K562 (cell line): ENCODE measurements at regions not wholly inside any gene's neighbourhood (a gene's known extent, or its start where the extent isn't known, plus 50 kb on each side); places are given as distances from the start of the nearest gene placed in this dataset.

Experiments
- ATAC-seq: fragments of 200-7000 bp; cut with Tn5 transposase; 3 replicates; pipeline ENCODE4 v1.9.1; 2020; ENCODE audit warnings: moderate library complexity
- BruUV-seq: library from RNA; stranded (reverse); fragments of 400-500 nt; replicated peaks from 2 replicates; lab custom pipeline; 2021; lab: Mats Ljungman, UMichigan
- CTCF ChIA-PET: fragments of 300-600 bp; formaldehyde crosslinking; extraction: SDS; loops from one replicate; lab custom pipeline; 2021; ENCODE audit warnings: low intra/inter-chr PET ratio; lab: Yijun Ruan, JAX
- POLR2A ChIA-PET: fragments of 300-600, 350-650 bp; sonication (Branson Sonifier 250); formaldehyde crosslinking; extraction: SDS; loops from one replicate; lab custom pipeline; 2021; ENCODE audit warnings: antibody characterized with exemption, inconsistent platforms; lab: Yijun Ruan, JAX
- DNase-seq, 4 experiments: peaks; one replicate each; pipeline versions ENCODE4 v3.0.0 to v3.0.0-alpha.2; 2011 to 2018; ENCODE audit warnings: low spot score in 3 of 4, mixed read lengths in 3 of 4; ENCODE audit errors: extremely low read depth in 1 of 4
- FAIRE-seq: peaks from 2 replicates; lab custom pipeline; 2011; peaks lifted over from hg19 to GRCh38; lab: Jason Lieb, UNC
- H2AFZ ChIP-seq: 2 replicates; pipeline ENCODE4 v1.6.0; 2011; ENCODE audit warnings: low read depth, low read length, control low read depth, inconsistent platforms
- H3K27ac ChIP-seq: fragments of 200-600 bp; 3 replicates; pipeline ENCODE4 v1.8.0; 2011; ENCODE audit warnings: low read depth, mild to moderate bottlenecking, control low read depth, inconsistent platforms, low read length, moderate library complexity, mixed read lengths; ENCODE audit errors: extremely low read depth
- H3K27me3 ChIP-seq, 2 experiments: fragments of 300-600 bp in 1 of 2; 2 replicates in 1 of 2; 3 replicates in 1 of 2; pipeline versions ENCODE4 v1.6.0 to v1.8.0; 2011; ENCODE audit warnings: inconsistent platforms in 2 of 2, low read length in 2 of 2, mild to moderate bottlenecking in 1 of 2, mixed read lengths in 1 of 2, moderate library complexity in 1 of 2; ENCODE audit not compliant: control insufficient read depth in 2 of 2, insufficient read depth in 2 of 2
- H3K36me3 ChIP-seq: fragments of 300-600 bp; 3 replicates; pipeline ENCODE4 v1.8.0; 2011; ENCODE audit warnings: mild to moderate bottlenecking, low read length, inconsistent platforms; ENCODE audit not compliant: control insufficient read depth, insufficient read depth
- H3K4me1 ChIP-seq, 2 experiments: fragments of 200-600 bp in 1 of 2; replicated peaks in 1 of 2; 2 replicates in 1 of 2; 3 replicates in 1 of 2; pipeline versions ENCODE4 v1.5.1 to v1.8.0; 2011; ENCODE audit warnings: inconsistent platforms in 2 of 2, low read length in 2 of 2, mild to moderate bottlenecking in 1 of 2, mixed read lengths in 1 of 2, moderate library complexity in 1 of 2; ENCODE audit not compliant: control insufficient read depth in 2 of 2, insufficient read depth in 2 of 2
- H3K4me2 ChIP-seq: 2 replicates; pipeline ENCODE4 v1.6.1; 2011; ENCODE audit warnings: low read length, control low read depth, inconsistent platforms, mixed read lengths; ENCODE audit not compliant: insufficient read depth
- H3K4me3 ChIP-seq: fragments of 200-600 bp; sonication (generic), shearing (Covaris generic); 2 replicates; pipeline ENCODE4 v1.5.1; 2016; ENCODE audit warnings: control low read depth, inconsistent platforms
- H3K79me2 ChIP-seq: fragments of 200-600 bp; 3 replicates; pipeline ENCODE4 v1.8.0; 2011; ENCODE audit warnings: low read length, inconsistent platforms; ENCODE audit not compliant: control insufficient read depth, insufficient read depth
- H3K9ac ChIP-seq, 2 experiments: 2 replicates each; pipeline versions ENCODE4 v1.6.0 to v1.6.1; 2011; ENCODE audit warnings: low read depth in 2 of 2, low read length in 2 of 2, control low read depth in 1 of 2, inconsistent platforms in 1 of 2, mild to moderate bottlenecking in 1 of 2, mixed read lengths in 1 of 2; ENCODE audit not compliant: insufficient read depth in 1 of 2
- H3K9me1 ChIP-seq: one replicate; pipeline ENCODE4 v1.6.0; 2011; ENCODE audit warnings: inconsistent platforms, mild to moderate bottlenecking, low read length, moderate library complexity; ENCODE audit not compliant: control insufficient read depth, insufficient read depth
- H3K9me3 ChIP-seq: replicated peaks from 2 replicates; pipeline ENCODE4 v1.5.1; 2011; ENCODE audit warnings: low read depth, low read length, inconsistent platforms; ENCODE audit not compliant: control insufficient read depth, insufficient read depth
- H4K20me1 ChIP-seq: replicated peaks from 2 replicates; pipeline ENCODE4 v1.6.1; 2011; ENCODE audit warnings: low read length, inconsistent platforms, mixed read lengths; ENCODE audit not compliant: control insufficient read depth, insufficient read depth
- CBX1 ChIP-seq: sonication (generic); IDR thresholded peaks from 2 replicates; pipeline ENCODE4 v1.6.1; 2016; ENCODE audit warnings: antibody characterized with exemption, low read depth, mild to moderate bottlenecking
- CEBPG ChIP-seq, 3 experiments: fragments of 200-800 bp in 1 of 3; sonication (Bioruptor generic) in 1 of 3; sonication (generic) in 1 of 3; formaldehyde crosslinking in 1 of 3; IDR thresholded peaks in 2 of 3; conservative IDR thresholded peaks in 1 of 3; 2 replicates each; pipeline versions ENCODE4 v1.6.1 to v1.8.0; 2016 to 2022; ENCODE audit warnings: missing compliant biosample characterization in 2 of 3, missing genetic modification characterization in 2 of 3, mild to moderate bottlenecking in 1 of 3, missing genetic modification reagents in 1 of 3
- CHD1 ChIP-seq: fragments of 200-600 bp; sonication (generic); IDR thresholded peaks from one replicate; pipeline ENCODE4 v1.6.1; 2012; ENCODE audit warnings: mild to moderate bottlenecking, moderate library complexity, low read length, inconsistent platforms
- CXXC5 ChIP-seq: fragments of 250-450 bp; sonication (Bioruptor Pico); IDR thresholded peaks from 2 replicates; pipeline ENCODE4 v1.8.0; 2022; ENCODE audit warnings: inconsistent platforms, mild to moderate bottlenecking, moderate library complexity
- GABPA ChIP-seq: fragments of 200-800 bp; sonication (Bioruptor generic); conservative IDR thresholded peaks from 2 replicates; pipeline ENCODE4 v1.6.1; 2016; ENCODE audit warnings: low read depth, missing genetic modification characterization, missing compliant biosample characterization
- HDAC8 ChIP-seq: fragments of 450-650 bp; IDR thresholded peaks from 2 replicates; pipeline ENCODE4 v1.6.1; 2016; ENCODE audit warnings: mild to moderate bottlenecking, missing genetic modification characterization, moderate library complexity, missing compliant biosample characterization
- NR3C1 ChIP-seq: sonication (generic); formaldehyde crosslinking; IDR thresholded peaks from 2 replicates; pipeline ENCODE4 v1.8.1; 2022; ENCODE audit warnings: missing genetic modification reagents
- PTTG1 ChIP-seq: fragments of 450-650 bp; IDR thresholded peaks from 2 replicates; pipeline ENCODE4 v1.6.1; 2016; ENCODE audit warnings: low read depth, mild to moderate bottlenecking, missing genetic modification characterization, missing compliant biosample characterization
- RBM39 ChIP-seq: fragments of 200-400 bp; formaldehyde crosslinking; optimal IDR thresholded peaks from 2 replicates; pipeline ENCODE3; 2018; ENCODE audit warnings: low read depth, low read length
- RUNX1 ChIP-seq: sonication (generic); IDR thresholded peaks from 2 replicates; pipeline ENCODE4 v1.6.1; 2016; ENCODE audit warnings: antibody characterized with exemption, low read depth
- SREBF2 ChIP-seq: sonication (generic); formaldehyde crosslinking; IDR thresholded peaks from 2 replicates; pipeline ENCODE4 v1.4.0; 2020; ENCODE audit warnings: mild to moderate bottlenecking, missing genetic modification reagents
- ZNF764 ChIP-seq: fragments of 250-450 bp; sonication (Bioruptor Pico); IDR thresholded peaks from 2 replicates; pipeline ENCODE4 v1.4.0; 2020; ENCODE audit warnings: low read depth, mild to moderate bottlenecking, moderate library complexity
- WGBS: fragments of 100-300 bp; shearing (Covaris generic); methylation state at CpG from one replicate; pipeline ENCODE4 v1.1.6; 2016; ENCODE audit warnings: low coverage, mixed read lengths; ENCODE audit not compliant: insufficient coverage; ENCODE audit errors: missing lambda C conversion rate; 5-methylcytosine and 5-hydroxymethylcytosine counted together
- in situ Hi-C: fragments of 300-500 bp; cut with MboI; formaldehyde crosslinking; loops from 4 replicates; pipeline ENCODE4 v1.15.0; 2018; ENCODE audit warnings: inconsistent platforms, mixed read lengths
- intact Hi-C: fragments of 100-400 bp; cut with micrococcal nuclease; formaldehyde crosslinking; loops from 2 replicates; pipeline ENCODE4 v1.14.2; 2022
- TF ChIP-seq, protein P1 (sequence below): fragments of 450-650 bp; conservative IDR thresholded peaks from 2 replicates; pipeline ENCODE4 v1.6.1; 2016; ENCODE audit warnings: missing genetic modification characterization, low read depth, mild to moderate bottlenecking, missing compliant biosample characterization, moderate library complexity
- TF ChIP-seq, protein P2 (sequence below): fragments of 250-450 bp; sonication (Bioruptor Pico); IDR thresholded peaks from 2 replicates; pipeline ENCODE4 v1.8.0; 2022; ENCODE audit warnings: moderate library complexity, mild to moderate bottlenecking, inconsistent platforms

DNA sequence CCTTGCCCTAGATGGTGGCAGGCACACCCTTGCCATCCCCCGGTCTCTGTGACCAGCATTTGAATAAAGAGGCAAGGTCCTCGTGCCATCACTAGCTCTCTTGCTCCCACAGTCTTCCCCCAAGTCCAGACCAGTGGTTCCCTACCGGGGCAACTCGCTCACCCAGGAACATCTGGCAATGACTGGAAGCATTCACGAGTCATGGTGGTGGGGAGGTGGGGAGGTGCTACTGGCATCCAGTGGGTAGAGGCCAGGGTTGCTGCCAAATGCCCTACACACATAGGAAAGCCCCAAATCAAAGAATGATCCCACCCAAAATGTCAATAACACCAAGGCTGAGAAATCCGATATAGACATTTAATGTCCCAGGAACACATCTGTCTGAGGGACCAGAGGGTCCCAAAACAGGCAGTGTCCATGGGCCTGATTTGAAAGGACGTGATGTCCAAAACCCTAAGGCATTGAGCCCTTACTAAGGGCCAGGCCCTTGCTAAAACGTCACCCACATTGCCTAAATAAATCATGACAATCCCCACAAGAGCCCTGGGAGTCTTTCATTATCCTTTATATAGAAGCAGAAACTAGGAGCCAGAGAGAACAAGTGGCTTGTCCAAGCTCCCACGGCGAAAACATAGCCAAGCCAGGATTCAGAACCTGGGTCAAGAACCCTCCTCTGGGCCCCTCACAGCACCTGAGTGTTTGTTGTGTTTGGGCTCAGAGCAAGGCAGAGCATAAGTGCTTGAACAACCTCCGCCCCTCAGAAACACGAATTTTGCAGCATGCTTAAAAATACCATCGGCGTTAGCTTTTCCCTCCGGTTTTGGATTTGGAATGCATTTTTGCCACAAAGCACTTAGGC, 119.3 kb upstream of the WWC1 start:
- Histone ChIP-seq H3K4me3 (no peak overlapping the region), H3K79me2 (no peaks in the 10 kb centered on the region), H3K4me2 (no peak overlapping the region), H3K9me3 (no peaks in the 10 kb centered on the region), H3K4me1 (no peaks in the 10 kb centered on the region), H3K36me3 (no peaks in the 10 kb centered on the region), H3K9me1 (no peaks in the 10 kb centered on the region), H4K20me1 (no peaks in the 10 kb centered on the region), H3K27me3 (no peaks in the 10 kb centered on the region), H3K27ac (no peak overlapping the region), H3K9ac (no peak overlapping the region), H2AFZ (no peak overlapping the region)
- intact Hi-C loops: no loop called here
- no TSS peak for BruUV-seq
- FAIRE-seq (no peak), ATAC-seq (no peak), DNase-seq (no peak)
- WGBS: 0% methylated on average over 15 of the region's 15 CpGs
- CTCF ChIA-PET: no interaction called here
- no peak for TF ChIP-seq NR3C1 (CRISPR knock-in tag)
- in situ Hi-C loops: no loop called here
- POLR2A ChIA-PET: no interaction called here

DNA sequence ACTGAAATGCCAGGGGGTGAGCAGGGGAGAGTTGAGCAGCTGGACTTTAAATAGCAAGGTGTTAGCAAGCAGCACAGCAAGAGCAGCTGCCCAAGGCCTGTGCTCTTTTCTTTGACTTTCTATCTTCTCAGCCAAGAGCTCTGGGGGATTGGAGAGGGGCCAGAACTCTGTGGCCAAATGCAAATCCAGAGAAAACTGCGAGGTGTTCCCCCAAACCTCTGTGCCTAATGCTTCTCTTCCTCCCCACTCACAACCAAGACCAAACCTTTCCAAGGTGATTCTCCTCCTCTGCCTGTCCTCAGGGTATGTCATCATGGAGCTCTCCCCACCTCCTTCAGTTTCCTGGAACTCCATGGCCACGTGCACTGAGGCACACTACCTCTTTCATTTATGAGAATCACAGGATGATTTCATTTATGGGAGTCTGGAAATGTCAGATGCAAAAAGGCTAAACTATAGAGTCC, 118.7 kb upstream of the WWC1 start:
- no TSS peak for BruUV-seq
- FAIRE-seq: no peak
- Histone ChIP-seq H3K27ac (no peak overlapping the region), H3K4me2 (no peak overlapping the region), H2AFZ (no peak overlapping the region), H3K9me1 (no peaks in the 10 kb centered on the region), H3K27me3 (no peaks in the 10 kb centered on the region), H3K36me3 (no peaks in the 10 kb centered on the region), H3K9me3 (no peaks in the 10 kb centered on the region), H4K20me1 (no peaks in the 10 kb centered on the region), H3K79me2 (no peaks in the 10 kb centered on the region), H3K9ac (no peak overlapping the region), H3K4me1 (no peaks in the 10 kb centered on the region), H3K4me3 (no peak overlapping the region)
- intact Hi-C loops: no loop called here
- no peak for ATAC-seq
- 0% methylated on average over 2 of the region's 2 CpGs for WGBS
- DNase-seq: no peak
- CTCF ChIA-PET: no interaction called here
- POLR2A ChIA-PET: interaction anchor here (0.6 kb wide), 1 partner anchor 939 kb away, joined by 3 read pairs; no protein-coding TSS in a partner anchor
- in situ Hi-C loops: no loop called here
- no peak for TF ChIP-seq ZNF764 (CRISPR knock-in tag)
- TF ChIP-seq RBM39: no peak
- TF ChIP-seq, protein P1, sequence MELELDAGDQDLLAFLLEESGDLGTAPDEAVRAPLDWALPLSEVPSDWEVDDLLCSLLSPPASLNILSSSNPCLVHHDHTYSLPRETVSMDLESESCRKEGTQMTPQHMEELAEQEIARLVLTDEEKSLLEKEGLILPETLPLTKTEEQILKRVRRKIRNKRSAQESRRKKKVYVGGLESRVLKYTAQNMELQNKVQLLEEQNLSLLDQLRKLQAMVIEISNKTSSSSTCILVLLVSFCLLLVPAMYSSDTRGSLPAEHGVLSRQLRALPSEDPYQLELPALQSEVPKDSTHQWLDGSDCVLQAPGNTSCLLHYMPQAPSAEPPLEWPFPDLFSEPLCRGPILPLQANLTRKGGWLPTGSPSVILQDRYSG (tag): no peak
- no peak for TF ChIP-seq RUNX1
- TF ChIP-seq CEBPG (CRISPR knock-in tag; IDR thresholded peaks at IDR 0.05): no peak
- TF ChIP-seq CEBPG (tag; conservative IDR thresholded peaks at IDR 0.05 in 1 of 2, IDR thresholded peaks at IDR 0.05 in 1 of 2): no peak
- TF ChIP-seq, protein P2, sequence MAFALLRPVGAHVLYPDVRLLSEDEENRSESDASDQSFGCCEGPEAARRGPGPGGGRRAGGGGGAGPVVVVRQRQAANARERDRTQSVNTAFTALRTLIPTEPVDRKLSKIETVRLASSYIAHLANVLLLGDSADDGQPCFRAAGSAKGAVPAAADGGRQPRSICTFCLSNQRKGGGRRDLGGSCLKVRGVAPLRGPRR (CRISPR knock-in tag): no peak
- TF ChIP-seq CHD1: no peak
- no peak for TF ChIP-seq SREBF2 (CRISPR knock-in tag)
- no peak for TF ChIP-seq CBX1
- TF ChIP-seq GABPA (tag): no peak
- TF ChIP-seq HDAC8 (tag): no peak
- no peak for TF ChIP-seq PTTG1 (tag)
- no peak for TF ChIP-seq CXXC5 (CRISPR knock-in tag)
